Peyer's patch (tissue), 4 donors: ENCODE measurements at regions not wholly inside any gene's neighbourhood (a gene's known extent, or its start where the extent isn't known, plus 50 kb on each side); places are given as distances from the start of the nearest gene placed in this dataset.

ENCODE experiments used
- CTCF ChIP-seq, 6 experiments: fragments of 450-650 bp in 4 of 6; fragments of 200-600 bp in 2 of 6; sonication (generic) in 1 of 6; IDR thresholded peaks; one replicate each; pipeline ENCODE4 v1.5.1; 2017 to 2019; ENCODE audit warnings: antibody characterized with exemption in 6 of 6, mild to moderate bottlenecking in 3 of 6, moderate library complexity in 1 of 6
- POLR2A ChIP-seq, 2 donors: fragments of 450-650 bp; IDR thresholded peaks; one replicate each; pipeline ENCODE4 v1.5.1; 2017; ENCODE audit warnings: antibody characterized with exemption in 2 of 2, mild to moderate bottlenecking in 2 of 2, moderate library complexity in 2 of 2

DNA sequence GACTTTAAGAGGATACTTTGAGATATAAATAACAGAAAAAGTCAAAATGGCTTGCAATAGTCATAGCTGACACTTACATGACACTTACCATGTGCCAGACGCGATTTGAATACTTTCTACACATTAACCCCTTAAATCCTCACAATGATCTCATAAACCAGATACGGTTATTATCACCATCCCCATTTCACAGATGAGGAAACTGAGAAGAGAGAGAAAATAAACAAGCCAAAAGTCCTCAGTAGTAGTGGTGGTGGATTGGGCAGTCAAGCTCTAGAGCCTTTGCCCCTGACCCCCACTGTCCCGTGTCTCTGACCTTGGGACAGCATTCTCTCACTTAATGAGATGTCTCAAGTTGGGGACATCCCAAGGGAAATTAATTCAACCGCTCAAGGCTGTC, 105.2 kb upstream of the TAF1B start:
- TF ChIP-seq CTCF (IDR thresholded peaks at IDR 0.05) (no peak), POLR2A (IDR thresholded peaks at IDR 0.05) (no peak)
